ENCODE measurements at regions not wholly inside any gene's neighbourhood (a gene's known extent, or its start where the extent isn't known, plus 50 kb on each side); places are given as distances from the start of the nearest gene placed in this dataset.

DNA sequence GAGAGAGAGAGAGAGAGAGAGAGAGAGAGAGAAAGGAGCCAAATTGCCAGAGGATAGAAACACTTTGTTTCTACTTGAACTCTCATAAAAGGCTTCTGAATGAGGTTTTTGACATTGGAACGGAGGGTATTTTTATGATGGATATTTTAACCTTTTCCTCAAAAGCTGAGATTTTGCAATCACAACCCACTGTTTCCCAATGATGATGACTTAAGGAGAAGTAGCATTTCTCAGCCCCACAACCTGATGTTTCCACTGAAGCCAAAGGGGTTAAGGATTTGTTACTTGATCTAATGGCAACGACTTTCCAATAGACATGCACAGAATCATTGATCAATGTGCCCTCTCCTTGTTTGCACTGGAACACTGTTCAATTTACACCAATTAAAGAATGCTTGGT, 67.1 kb upstream of the POU3F3 start:
- DNase-seq, result no peak

DNA sequence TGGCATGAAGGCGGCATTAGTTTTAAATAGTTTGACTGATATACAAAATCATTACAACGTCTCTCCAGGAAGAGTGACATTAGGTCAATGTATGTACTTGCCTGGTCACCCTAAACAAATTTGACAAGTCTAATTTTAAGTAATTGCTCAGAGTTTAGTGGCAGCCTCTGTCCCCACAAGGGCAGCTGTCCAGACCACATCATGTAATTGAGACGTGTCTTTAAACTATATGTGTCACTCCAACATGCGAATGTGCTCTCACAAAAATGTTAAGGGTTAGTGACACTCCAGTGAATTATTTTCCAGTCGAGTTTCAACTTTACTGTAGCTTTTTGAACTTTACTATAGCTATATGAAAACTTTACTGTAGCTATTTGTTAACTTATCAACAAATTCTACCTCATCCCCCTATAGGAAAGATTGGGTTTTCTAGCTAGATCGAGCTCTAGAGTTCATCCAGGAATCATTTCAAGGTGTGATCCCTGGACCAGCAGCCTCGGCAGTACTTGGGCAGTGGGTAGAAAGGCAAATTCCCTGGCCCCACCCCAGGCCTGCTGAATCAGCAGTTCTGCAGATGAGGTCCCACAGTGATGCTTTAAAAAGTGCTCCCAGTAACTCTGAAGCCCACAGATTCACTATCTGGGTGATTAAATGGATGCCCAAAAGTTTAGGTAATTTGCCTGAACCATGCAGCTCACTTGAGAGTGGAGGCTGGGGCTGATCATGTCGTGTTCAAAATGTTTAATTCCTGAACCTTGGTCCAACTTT, 66.4 kb upstream of the POU3F3 start:
- DNase-seq, result no peak

DNA sequence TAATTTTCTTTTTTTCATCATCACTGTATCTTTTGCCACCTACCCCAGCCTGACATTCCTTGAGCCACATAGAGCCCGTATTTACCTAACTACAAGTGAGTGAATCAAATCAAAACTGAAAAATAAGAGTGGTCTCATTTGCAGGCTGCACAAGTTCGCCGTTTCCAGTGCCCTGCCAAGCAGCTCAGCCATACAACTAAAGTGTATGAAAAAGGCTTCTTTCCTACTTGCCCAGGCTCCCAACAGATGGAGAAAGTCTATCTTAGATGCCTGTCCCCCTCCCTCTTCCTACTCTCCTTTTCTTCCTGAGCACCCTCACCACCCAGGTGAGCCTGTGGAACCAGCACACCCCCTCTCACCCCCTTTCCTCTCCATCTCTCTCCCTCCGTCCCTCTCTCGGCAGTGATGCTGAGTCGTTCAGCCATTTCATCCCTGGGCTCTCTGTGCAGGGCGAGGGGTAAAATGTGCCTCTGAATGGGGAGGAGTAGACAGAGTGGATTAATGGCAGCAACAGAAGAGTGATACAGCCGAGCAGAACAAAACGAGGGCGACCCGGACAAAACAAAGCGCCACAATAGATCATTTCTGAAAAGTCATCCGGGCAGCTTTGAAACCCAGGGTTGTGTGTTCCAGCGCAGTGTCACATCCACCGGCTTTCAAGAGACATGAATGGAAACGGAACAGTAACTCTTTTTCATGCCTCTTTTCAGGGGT, 65.0 kb upstream of the POU3F3 start:
- DNase-seq, result no peak

- no peak for DNase-seq
These were observed 63.7 kb upstream of the POU3F3 start for GRCh38 chr2:104790100-104790811.

DNA sequence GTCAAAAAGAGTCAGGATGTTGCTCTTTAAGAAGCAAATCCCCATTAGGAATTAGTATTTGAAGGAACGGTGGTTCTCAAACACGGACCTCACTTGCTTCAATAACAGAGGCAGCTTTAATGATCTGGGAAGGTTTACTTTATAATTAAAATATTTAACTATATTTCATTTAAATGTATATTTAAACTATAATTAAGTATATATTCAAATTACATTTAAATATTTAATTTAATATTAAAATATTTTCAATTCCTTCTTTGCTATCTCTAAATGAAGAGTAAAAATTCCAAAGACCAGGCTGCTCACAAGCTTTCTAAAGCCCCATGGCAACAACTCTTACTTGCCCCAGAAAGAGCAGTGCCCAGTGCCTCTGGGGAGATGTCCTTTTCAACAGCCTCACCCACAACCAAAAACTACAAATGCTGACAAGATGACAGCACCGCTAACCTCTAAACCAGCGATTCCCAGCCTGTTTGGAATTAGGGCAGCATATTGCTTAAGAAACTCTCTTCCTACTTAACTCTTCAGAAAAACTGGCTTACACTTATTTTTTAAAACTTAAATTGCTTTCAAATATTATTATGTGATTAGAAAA, 62.9 kb upstream of the POU3F3 start:
- DNase-seq, result no peak

- DNase-seq, result no peak
These were observed 59.9 kb upstream of the POU3F3 start for GRCh38 chr2:104793966-104794365.

GRCh38 chr2:104794441-104794840, 59.5 kb upstream of the POU3F3 start:
- DNase-seq, result no peak

Measured in NCI-H1105 treated with DMSO at 0.1 percent for 48 hours (cell line).